AG04450 (cell line): ENCODE measurements at regions not wholly inside any gene's neighbourhood (a gene's known extent, or its start where the extent isn't known, plus 50 kb on each side); places are given as distances from the start of the nearest gene placed in this dataset.
"Not testable (repeated sequence)": the region's sequence is repeated elsewhere in the genome, so short reads cannot be mapped to it uniquely, and the experiment has no call there.

Experiments used
- CTCF ChIA-PET: fragments of 300-600, 350-600 bp; formaldehyde crosslinking; extraction: SDS; loops from one replicate; lab custom pipeline; 2022; ENCODE audit warnings: antibody characterized with exemption, inconsistent platforms; lab: Charles Lee
- POLR2A ChIA-PET: fragments of 350-600 bp; formaldehyde crosslinking; extraction: SDS; loops from one replicate; lab custom pipeline; 2021; ENCODE audit warnings: antibody characterized with exemption, inconsistent platforms; lab: Yijun Ruan, JAX
- DNase-seq: peaks from one replicate; pipeline ENCODE4 v3.0.0-alpha.2; 2011; ENCODE audit warnings: low read depth, low spot score
- H3K27ac ChIP-seq: one replicate; pipeline ENCODE4 v1.5.1; 2012; ENCODE audit warnings: low read depth, low read length, control low read depth
- H3K27me3 ChIP-seq: one replicate; pipeline ENCODE4 v1.6.0; 2012; ENCODE audit warnings: low read length; ENCODE audit not compliant: control insufficient read depth, insufficient read depth
- H3K4me3 ChIP-seq: 2 replicates; pipeline ENCODE4 v1.5.1; 2011; ENCODE audit warnings: mild to moderate bottlenecking, low read depth, low read length, control low read depth
- H3K9me3 ChIP-seq: 2 replicates; pipeline ENCODE4 v1.5.1; 2012; ENCODE audit warnings: low read length; ENCODE audit not compliant: control insufficient read depth, insufficient read depth
- TF ChIP-seq, protein P1 (sequence below): IDR thresholded peaks from 2 replicates; pipeline ENCODE4 v1.5.1; 2011; ENCODE audit warnings: low read depth, low read length, control low read depth, inconsistent platforms

DNA sequence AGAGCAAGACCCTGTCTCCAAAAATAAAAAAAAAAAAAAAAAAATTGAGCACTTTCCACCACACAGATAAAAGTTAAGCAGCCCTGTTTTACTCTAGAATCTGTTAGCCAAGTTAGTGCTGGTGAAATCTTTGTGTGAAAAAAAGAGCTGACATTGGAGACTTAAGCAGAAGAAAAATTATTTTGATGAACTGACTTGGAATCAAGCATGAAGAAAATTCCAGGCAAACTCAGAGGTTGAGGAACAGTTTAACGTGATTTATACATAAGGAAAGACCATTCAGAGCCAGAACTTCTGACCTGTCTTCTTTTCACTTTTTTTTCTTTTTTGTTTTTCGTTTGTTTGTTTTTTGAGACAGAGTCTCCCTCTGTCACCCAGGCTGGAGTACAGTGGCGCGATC, 79.6 kb upstream of the RBPJ start:
- H3K4me3 ChIP-seq, result no peak overlapping the region
- H3K27me3 ChIP-seq, result no peaks in the 10 kb centered on the region
- TF ChIP-seq, protein P1, sequence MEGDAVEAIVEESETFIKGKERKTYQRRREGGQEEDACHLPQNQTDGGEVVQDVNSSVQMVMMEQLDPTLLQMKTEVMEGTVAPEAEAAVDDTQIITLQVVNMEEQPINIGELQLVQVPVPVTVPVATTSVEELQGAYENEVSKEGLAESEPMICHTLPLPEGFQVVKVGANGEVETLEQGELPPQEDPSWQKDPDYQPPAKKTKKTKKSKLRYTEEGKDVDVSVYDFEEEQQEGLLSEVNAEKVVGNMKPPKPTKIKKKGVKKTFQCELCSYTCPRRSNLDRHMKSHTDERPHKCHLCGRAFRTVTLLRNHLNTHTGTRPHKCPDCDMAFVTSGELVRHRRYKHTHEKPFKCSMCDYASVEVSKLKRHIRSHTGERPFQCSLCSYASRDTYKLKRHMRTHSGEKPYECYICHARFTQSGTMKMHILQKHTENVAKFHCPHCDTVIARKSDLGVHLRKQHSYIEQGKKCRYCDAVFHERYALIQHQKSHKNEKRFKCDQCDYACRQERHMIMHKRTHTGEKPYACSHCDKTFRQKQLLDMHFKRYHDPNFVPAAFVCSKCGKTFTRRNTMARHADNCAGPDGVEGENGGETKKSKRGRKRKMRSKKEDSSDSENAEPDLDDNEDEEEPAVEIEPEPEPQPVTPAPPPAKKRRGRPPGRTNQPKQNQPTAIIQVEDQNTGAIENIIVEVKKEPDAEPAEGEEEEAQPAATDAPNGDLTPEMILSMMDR, result no peak
- POLR2A ChIA-PET, result interaction anchor here (0.7 kb wide), 1 partner anchor 78 kb away, joined by 9 read pairs; no protein-coding TSS in a partner anchor
- CTCF ChIA-PET, result no interaction called here
- H3K27ac ChIP-seq, result no peak overlapping the region
- no peak for DNase-seq
- H3K9me3 ChIP-seq, result no peaks in the 10 kb centered on the region

DNA sequence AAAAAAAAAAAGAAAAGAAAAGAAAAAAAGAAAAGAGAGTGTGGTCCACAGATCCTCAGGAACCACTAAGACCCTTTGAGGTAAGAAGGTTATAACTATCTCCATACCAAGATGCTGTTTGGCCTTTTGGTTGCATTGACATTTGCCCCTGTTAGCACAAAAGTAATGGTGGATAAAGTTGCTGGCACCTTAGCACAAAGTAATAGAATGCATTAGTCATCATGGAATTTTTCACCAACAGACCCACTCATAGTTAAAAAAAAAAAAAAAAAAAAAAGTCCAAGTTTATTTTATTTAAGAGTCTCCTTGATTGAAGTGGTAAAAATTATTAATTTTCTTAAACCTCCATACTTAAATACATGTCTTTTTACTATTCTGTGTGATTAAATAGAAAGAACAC, 78.4 kb upstream of the RBPJ start:
- no peaks in the 10 kb centered on the region for H3K27me3 ChIP-seq
- no peak overlapping the region for H3K27ac ChIP-seq
- no peak overlapping the region for H3K4me3 ChIP-seq
- ChIA-PET POLR2A (no interaction called here), CTCF (no interaction called here)
- TF ChIP-seq, protein P1, result no peak
- H3K9me3 ChIP-seq, result no peaks in the 10 kb centered on the region
- no peak for DNase-seq

DNA sequence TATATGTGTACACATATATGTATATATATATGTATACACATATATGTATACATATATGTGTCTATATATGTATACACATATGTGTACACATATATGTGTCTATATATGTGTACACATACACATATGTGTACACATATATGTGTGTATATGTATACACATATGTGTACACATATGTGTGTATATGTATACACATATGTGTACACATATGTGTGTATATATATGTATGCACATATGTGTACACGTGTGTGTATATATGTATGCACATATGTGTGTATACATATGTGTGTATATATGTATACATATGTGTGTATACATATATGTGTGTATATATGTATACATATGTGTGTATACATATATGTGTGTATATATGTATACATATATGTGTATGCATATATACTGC, 76.7 kb upstream of the RBPJ start:
- CTCF ChIA-PET, DNase-seq, H3K9me3 ChIP-seq, H3K27ac ChIP-seq, POLR2A ChIA-PET, H3K27me3 ChIP-seq, H3K4me3 ChIP-seq: not testable (repeated sequence)

DNA sequence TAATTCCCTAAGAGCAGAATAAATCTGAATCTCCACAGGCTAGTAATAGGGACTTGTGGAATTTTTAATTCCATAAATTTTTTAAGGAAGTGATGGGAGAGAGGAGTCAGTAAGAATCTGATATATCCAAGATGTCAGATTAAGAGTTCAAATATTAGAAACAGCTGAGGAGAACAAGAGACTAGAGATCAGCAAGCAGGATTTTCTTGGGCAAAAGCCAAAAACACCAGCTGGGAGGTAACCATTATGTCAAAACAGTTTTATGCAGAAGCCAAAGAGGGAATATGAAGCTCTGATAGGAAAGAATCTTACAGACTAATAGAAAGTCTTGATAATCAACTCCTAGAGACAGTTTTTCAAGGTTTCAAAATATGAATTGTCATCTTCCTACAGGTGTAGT, 72.2 kb upstream of the RBPJ start:
- POLR2A ChIA-PET, result interaction anchor here (1.0 to 1.7 kb wide), 2 partner anchors 13 to 77 kb away, joined by 5 to 6 read pairs; no protein-coding TSS in a partner anchor
- Histone ChIP-seq H3K27ac (no peak overlapping the region), H3K9me3 (no peaks in the 10 kb centered on the region), H3K27me3 (no peaks in the 10 kb centered on the region), H3K4me3 (peak overlapping the region; percentile 11)
- peak; percentile 85 for DNase-seq
- CTCF ChIA-PET, result no interaction called here
- TF ChIP-seq, protein P1, result no peak

DNA sequence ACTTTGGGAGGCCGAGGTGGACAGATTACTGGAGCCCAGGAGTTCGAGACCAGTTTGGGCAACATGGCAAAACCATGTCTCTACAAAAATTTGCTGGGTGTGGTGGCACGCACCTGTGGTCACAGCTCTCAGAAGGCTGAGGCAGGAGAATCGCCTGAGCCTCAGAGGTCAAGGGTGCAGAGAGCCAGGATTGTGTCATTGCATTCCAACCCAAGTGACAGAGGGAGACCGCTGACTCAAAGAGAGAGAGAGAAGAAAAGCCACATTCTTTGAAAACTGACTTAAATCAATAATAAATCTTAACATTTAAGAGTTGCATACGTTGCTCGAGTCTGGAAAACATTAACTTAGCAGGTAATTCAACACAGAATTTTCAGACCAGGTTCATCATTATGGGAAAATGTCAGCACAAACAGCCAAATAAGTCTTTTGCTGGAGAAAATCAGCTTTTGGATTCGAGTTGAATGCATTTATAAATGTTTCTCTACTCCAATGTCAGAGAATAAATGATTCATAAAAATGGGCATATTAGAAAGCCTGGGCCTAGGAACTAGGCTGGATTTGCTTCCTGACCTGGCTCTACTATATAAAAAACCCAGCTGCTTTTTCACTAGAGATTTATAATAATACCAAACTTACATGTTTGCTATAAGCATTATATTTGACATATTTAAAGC, 68.3 kb upstream of the RBPJ start:
- ChIA-PET CTCF (interaction anchor here (0.5 kb wide), 1 partner anchor 38 kb away, joined by 3 read pairs; no protein-coding TSS in a partner anchor), POLR2A (interaction anchor here (0.8 kb wide), 1 partner anchor 81 kb away, joined by 4 read pairs; no protein-coding TSS in a partner anchor)
- Histone ChIP-seq H3K9me3 (no peaks in the 10 kb centered on the region), H3K4me3 (no peak overlapping the region), H3K27ac (no peak overlapping the region), H3K27me3 (no peaks in the 10 kb centered on the region)
- TF ChIP-seq, protein P1, result no peak
- no peak for DNase-seq
